T-cell (primary cell): ENCODE measurements at regions not wholly inside any gene's neighbourhood (a gene's known extent, or its start where the extent isn't known, plus 50 kb on each side); places are given as distances from the start of the nearest gene placed in this dataset.
"Not testable (repeated sequence)": the region's sequence is repeated elsewhere in the genome, so short reads cannot be mapped to it uniquely, and the experiment has no call there.

Experiments
- ATAC-seq, 4 experiments: fragments of 200-7000 bp in 3 of 4; fragments of 150-1000 bp in 1 of 4; cut with Tn5 transposase; replicated peaks in 1 of 4; 1 replicate in 3 of 4; 2 replicates in 1 of 4; pipeline ENCODE4 v1.10.0; 2021; ENCODE audit warnings: moderate library complexity in 3 of 4, mild to moderate bottlenecking in 2 of 4, moderate number of reproducible peaks in 1 of 4
- CTCF ChIA-PET, 2 donors: fragments of 300-600 bp; sonication (Branson Sonifier 250); formaldehyde crosslinking; loops; one replicate each; lab custom pipeline; 2022; ENCODE audit warnings: antibody characterized with exemption in 2 of 2; lab: Charles Lee
- POLR2A ChIA-PET, 2 donors: fragments of 300-600 bp; sonication (Branson Sonifier 250); formaldehyde crosslinking; loops; one replicate each; lab custom pipeline; 2022; ENCODE audit warnings: antibody characterized with exemption in 2 of 2; lab: Charles Lee
- DNase-seq, 35 experiments: peaks; one replicate each; pipeline versions ENCODE4 v3.0.0 to v3.0.0-alpha.2; 2013 to 2023
- H3K27ac ChIP-seq: one replicate; pipeline ENCODE4 v1.5.1; 2013; ENCODE audit warnings: low read length
- H3K27me3 ChIP-seq, 2 experiments: replicated peaks in 1 of 2; 1 replicate in 1 of 2; 2 replicates in 1 of 2; pipeline versions ENCODE4 v1.6.1 to v1.7.0; 2013; ENCODE audit warnings: low read length in 1 of 2, mixed read lengths in 1 of 2; ENCODE audit not compliant: control insufficient read depth in 2 of 2, insufficient read depth in 2 of 2; ENCODE audit errors: extremely low read depth in 1 of 2
- H3K36me3 ChIP-seq, 2 donors: 1 replicate in 1 of 2; 2 replicates in 1 of 2; pipeline versions ENCODE4 v1.6.1 to v1.7.0; 2013; ENCODE audit warnings: low read length in 1 of 2; ENCODE audit not compliant: control insufficient read depth in 2 of 2, insufficient read depth in 1 of 2; ENCODE audit errors: extremely low read depth in 1 of 2
- H3K4me1 ChIP-seq, 2 experiments: 1 replicate in 1 of 2; 2 replicates in 1 of 2; pipeline versions ENCODE4 v1.6.1 to v1.7.0; 2013; ENCODE audit warnings: low read length in 2 of 2, mixed read lengths in 1 of 2; ENCODE audit not compliant: insufficient read depth in 2 of 2, control insufficient read depth in 1 of 2; ENCODE audit errors: extremely low read depth in 1 of 2
- H3K4me3 ChIP-seq, 2 donors: 1 replicate in 1 of 2; 2 replicates in 1 of 2; pipeline versions ENCODE4 v1.5.1 to v1.7.0; 2013; ENCODE audit warnings: mild to moderate bottlenecking in 2 of 2, low read length in 1 of 2, moderate library complexity in 1 of 2; ENCODE audit not compliant: control insufficient read depth in 1 of 2; ENCODE audit errors: extremely low read depth in 1 of 2
- H3K9me3 ChIP-seq: 2 replicates; pipeline ENCODE4 v1.7.0; 2013
- H3K27ac Mint-ChIP-seq, 2 donors: one replicate each; pipeline ENCODE4 v1.8.0; 2020 to 2021; ENCODE audit warnings: mild to moderate bottlenecking in 2 of 2, mixed read lengths in 2 of 2
- H3K27me3 Mint-ChIP-seq, 2 donors: one replicate each; pipeline ENCODE4 v1.8.0; 2021 to 2022; ENCODE audit warnings: mixed read lengths in 2 of 2
- H3K36me3 Mint-ChIP-seq: one replicate; pipeline ENCODE4 v1.8.0; 2021; ENCODE audit warnings: mixed read lengths
- H3K4me1 Mint-ChIP-seq, 3 donors: one replicate each; pipeline ENCODE4 v1.8.0; 2020 to 2022; ENCODE audit warnings: mixed read lengths in 3 of 3, mild to moderate bottlenecking in 1 of 3
- H3K4me3 Mint-ChIP-seq, 3 donors: one replicate each; pipeline ENCODE4 v1.8.0; 2020 to 2022; ENCODE audit warnings: mild to moderate bottlenecking in 3 of 3, mixed read lengths in 3 of 3, moderate library complexity in 3 of 3
- H3K9me3 Mint-ChIP-seq, 3 donors: one replicate each; pipeline ENCODE4 v1.8.0; 2020 to 2022; ENCODE audit warnings: mixed read lengths in 3 of 3
- WGBS: methylation state at CpG from one replicate; pipeline ENCODE4 v1.1.5; 2013; ENCODE audit warnings: missing lambda C conversion rate; ENCODE audit not compliant: insufficient coverage; 5-methylcytosine and 5-hydroxymethylcytosine counted together

DNA sequence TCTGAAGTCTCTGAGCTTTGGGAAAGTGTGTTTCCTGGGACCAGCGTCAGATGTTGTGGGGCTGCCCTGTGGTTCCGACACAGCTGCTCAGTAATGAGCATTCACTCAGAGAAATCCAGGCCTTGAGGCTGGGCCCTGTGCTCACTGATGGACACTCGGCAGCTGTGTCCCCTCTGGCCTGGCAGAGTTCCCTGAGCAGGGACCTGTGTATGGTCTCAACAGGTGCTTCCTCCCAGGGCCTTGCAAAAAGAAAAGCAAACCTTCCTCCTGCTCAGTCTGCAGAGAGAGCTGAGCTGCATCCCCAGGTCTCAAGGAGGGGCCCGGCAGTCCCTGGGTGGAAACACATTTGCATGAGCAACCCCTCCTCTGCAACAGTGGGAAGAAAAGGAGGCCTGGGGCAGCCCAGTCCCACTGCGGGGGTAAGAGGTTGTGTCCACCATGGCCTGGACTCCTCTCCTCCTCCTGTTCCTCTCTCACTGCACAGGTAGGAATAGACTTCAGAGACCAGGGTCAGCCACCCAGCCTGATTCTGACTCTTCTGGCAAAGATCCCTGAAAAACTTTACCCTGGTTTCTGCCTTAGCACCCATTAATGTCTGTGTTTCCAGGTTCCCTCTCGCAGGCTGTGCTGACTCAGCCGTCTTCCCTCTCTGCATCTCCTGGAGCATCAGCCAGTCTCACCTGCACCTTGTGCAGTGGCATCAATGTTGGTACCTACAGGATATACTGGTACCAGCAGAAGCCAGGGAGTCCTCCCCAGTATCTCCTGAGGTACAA lies 131.2 kb downstream of the VPREB1 start:
- Mint-ChIP-seq H3K9me3 (no peaks in the 10 kb centered on the region), H3K27me3 (peaks cover 36 to 52% of the 10 kb centered on the region in 2 donors), H3K4me1 (peaks cover 0 to 10% (median 8%) of the 10 kb centered on the region in 3 donors), H3K27ac (no peak overlapping the region), H3K36me3 (no peaks in the 10 kb centered on the region), H3K4me3 (no peak overlapping the region)
- no peaks in the 10 kb centered on the region for H3K36me3 ChIP-seq
- H3K9me3 ChIP-seq: no peaks in the 10 kb centered on the region
- no peak overlapping the region for H3K4me3 ChIP-seq
- peaks cover 0 to 32% of the 10 kb centered on the region in 2 experiments for H3K27me3 ChIP-seq
- ATAC-seq (no peak), DNase-seq (no peak)
- WGBS: 41% methylated on average over 6 of the region's 7 CpGs
- ChIA-PET POLR2A (no interaction called here), CTCF (no interaction called here)
- no peak overlapping the region for H3K27ac ChIP-seq
- no peaks in the 10 kb centered on the region for H3K4me1 ChIP-seq

DNA sequence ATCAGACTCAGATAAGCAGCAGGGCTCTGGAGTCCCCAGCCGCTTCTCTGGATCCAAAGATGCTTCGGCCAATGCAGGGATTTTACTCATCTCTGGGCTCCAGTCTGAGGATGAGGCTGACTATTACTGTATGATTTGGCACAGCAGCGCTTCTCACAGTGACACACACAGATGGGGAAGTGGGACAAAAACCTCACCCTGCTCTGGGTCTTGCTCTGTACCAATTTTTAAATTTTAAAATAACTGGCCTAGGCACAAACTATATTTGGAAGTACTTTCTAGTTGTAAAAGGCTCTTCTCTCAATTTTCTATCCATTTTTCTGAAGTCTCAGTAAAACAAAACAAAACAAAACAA lies 131.7 kb downstream of the VPREB1 start:
- H3K9me3 Mint-ChIP-seq: no peaks in the 10 kb centered on the region
- DNase-seq: no peak
- H3K4me1 Mint-ChIP-seq: peaks cover 0 to 10% (median 8%) of the 10 kb centered on the region in 3 donors
- H3K4me3 Mint-ChIP-seq: no peak overlapping the region
- H3K27me3 Mint-ChIP-seq: peaks cover 36 to 50% of the 10 kb centered on the region in 2 donors
- no peaks in the 10 kb centered on the region for H3K36me3 Mint-ChIP-seq
- H3K27ac Mint-ChIP-seq: no peak overlapping the region
- Histone ChIP-seq H3K27ac (no peak overlapping the region), H3K4me3 (no peak overlapping the region), H3K36me3 (no peaks in the 10 kb centered on the region), H3K9me3 (no peaks in the 10 kb centered on the region), H3K27me3 (peaks cover 0 to 26% of the 10 kb centered on the region in 2 experiments), H3K4me1 (no peaks in the 10 kb centered on the region)
- CTCF ChIA-PET: no interaction called here
- POLR2A ChIA-PET: no interaction called here
- ATAC-seq: no peak
- no CpG with 5 or more reads among the region's 3 CpGs for WGBS

DNA sequence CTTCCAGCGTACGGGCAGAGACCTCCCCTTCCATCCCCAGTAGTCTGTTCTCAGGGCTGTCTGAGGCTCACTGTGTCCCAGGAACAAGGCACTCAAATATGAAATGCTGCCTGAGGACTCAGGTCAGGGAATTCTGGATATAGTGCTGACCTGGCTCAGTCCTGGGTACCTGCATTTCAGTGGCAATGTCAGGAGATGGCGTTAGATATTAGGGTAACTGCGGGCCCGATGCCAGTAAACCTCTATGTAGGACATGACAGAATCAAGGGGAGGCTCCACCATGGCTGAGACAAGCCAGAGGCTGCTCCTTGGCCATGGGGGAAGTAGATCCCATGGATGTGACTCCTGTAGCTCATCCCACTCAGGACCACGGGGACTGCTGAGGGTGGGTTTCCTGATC lies 131.7 kb downstream of the ZNF280B start:
- DNase-seq, H3K36me3 Mint-ChIP-seq, H3K36me3 ChIP-seq, H3K27ac ChIP-seq, CTCF ChIA-PET, H3K4me1 ChIP-seq, H3K27ac Mint-ChIP-seq, H3K9me3 ChIP-seq, ATAC-seq, POLR2A ChIA-PET, H3K9me3 Mint-ChIP-seq, H3K4me3 Mint-ChIP-seq, H3K4me3 ChIP-seq: not testable (repeated sequence)
- 94% methylated on average over 5 of the region's 6 CpGs for WGBS
- Mint-ChIP-seq H3K27me3 (peaks cover 36 to 47% of the 10 kb centered on the region in 2 donors), H3K4me1 (peaks cover 0 to 11% (median 8%) of the 10 kb centered on the region in 3 donors)
- H3K27me3 ChIP-seq: peaks cover 0 to 26% of the 10 kb centered on the region in 2 experiments

DNA sequence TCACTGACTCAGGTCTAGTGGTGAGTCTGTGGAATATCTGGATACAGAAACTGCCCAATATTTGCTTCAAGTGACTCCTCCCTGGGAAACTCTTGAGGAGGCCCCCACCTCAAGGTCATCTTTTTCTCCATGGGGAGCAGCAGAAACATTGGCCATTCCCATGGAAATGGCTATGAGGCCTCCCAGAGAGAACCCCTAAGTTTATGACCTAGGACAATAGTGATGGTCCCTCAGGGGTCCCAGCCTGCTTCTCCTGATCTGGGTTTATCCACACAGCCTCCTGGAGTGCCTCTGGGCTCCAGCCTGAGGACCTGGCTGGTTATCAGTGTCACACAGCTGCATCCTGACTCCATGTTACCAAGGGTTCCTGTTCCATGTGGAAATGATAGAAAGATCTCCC lies 131.2 kb downstream of the ZNF280B start:
- no peaks in the 10 kb centered on the region for H3K36me3 ChIP-seq
- no peak for ATAC-seq
- no peak overlapping the region for H3K4me3 Mint-ChIP-seq
- CTCF ChIA-PET: no interaction called here
- no peak for DNase-seq
- POLR2A ChIA-PET: no interaction called here
- no peaks in the 10 kb centered on the region for H3K9me3 ChIP-seq
- no peaks in the 10 kb centered on the region for H3K9me3 Mint-ChIP-seq
- no peak overlapping the region for H3K27ac Mint-ChIP-seq
- no peak overlapping the region for H3K4me3 ChIP-seq
- peaks cover 35 to 46% of the 10 kb centered on the region in 2 donors for H3K27me3 Mint-ChIP-seq
- H3K4me1 ChIP-seq: no peaks in the 10 kb centered on the region
- H3K27me3 ChIP-seq: peaks cover 0 to 26% of the 10 kb centered on the region in 2 experiments
- peaks cover 0 to 12% (median 8%) of the 10 kb centered on the region in 3 donors for H3K4me1 Mint-ChIP-seq
- no peak overlapping the region for H3K27ac ChIP-seq
- no peaks in the 10 kb centered on the region for H3K36me3 Mint-ChIP-seq

DNA sequence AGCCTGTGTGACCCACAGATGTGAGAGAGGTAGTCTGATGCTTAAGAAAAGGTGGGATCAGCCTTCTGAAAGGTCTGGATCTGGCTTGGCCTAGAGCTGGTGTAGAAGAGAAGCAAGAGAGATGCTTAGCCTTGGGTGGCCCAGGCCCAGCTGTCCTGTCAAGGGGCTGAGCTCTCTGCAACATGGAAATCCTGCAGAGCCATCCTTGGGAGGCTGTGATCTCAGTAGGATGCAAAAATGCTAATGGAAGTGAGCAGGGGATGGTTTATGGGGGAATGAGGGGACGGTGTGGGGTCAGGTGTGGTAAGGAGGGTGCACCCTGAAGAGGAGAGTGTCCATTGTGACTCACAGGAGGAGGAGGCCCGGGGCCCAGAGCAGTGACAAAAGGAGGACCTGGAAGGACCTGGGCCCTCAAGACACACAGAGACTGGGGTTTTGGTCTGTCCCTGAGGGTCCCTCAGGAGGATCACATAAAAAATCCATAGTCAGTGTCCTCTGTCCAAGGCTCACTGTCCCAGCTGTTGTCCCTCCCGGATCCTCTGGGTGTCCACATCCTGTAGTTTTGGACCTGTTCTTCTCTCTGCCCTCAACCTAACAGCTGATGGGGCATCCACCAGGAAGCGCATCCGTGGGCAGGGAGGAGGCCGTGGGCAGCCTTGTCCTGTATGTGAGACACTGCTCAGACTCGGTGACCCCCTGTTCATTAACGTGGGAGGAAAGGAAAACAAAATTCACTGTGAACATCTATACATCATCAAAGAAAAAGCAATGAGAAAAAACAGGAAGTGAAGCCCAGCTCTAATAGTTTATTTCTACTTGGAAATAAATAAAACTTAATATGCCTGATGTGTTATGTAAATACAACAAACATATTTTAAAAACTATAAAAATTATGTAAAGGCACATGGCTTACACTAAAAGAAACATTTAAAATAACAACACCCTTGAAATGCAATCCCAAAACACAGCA lies 129.8 kb downstream of the ZNF280B start:
- no peak for ATAC-seq
- Histone ChIP-seq H3K4me1 (no peaks in the 10 kb centered on the region), H3K36me3 (no peaks in the 10 kb centered on the region), H3K9me3 (no peaks in the 10 kb centered on the region), H3K27ac (no peak overlapping the region), H3K4me3 (no peak overlapping the region), H3K27me3 (peaks cover 0 to 26% of the 10 kb centered on the region in 2 experiments)
- no peak for DNase-seq
- Mint-ChIP-seq H3K9me3 (no peaks in the 10 kb centered on the region), H3K27ac (no peak overlapping the region), H3K4me1 (peaks cover 0 to 12% (median 8%) of the 10 kb centered on the region in 3 donors), H3K4me3 (no peak overlapping the region), H3K27me3 (peaks cover 36 to 46% of the 10 kb centered on the region in 2 donors), H3K36me3 (no peaks in the 10 kb centered on the region)
- WGBS: 59% methylated on average over 2 of the region's 8 CpGs
- POLR2A ChIA-PET: no interaction called here
- CTCF ChIA-PET: no interaction called here

DNA sequence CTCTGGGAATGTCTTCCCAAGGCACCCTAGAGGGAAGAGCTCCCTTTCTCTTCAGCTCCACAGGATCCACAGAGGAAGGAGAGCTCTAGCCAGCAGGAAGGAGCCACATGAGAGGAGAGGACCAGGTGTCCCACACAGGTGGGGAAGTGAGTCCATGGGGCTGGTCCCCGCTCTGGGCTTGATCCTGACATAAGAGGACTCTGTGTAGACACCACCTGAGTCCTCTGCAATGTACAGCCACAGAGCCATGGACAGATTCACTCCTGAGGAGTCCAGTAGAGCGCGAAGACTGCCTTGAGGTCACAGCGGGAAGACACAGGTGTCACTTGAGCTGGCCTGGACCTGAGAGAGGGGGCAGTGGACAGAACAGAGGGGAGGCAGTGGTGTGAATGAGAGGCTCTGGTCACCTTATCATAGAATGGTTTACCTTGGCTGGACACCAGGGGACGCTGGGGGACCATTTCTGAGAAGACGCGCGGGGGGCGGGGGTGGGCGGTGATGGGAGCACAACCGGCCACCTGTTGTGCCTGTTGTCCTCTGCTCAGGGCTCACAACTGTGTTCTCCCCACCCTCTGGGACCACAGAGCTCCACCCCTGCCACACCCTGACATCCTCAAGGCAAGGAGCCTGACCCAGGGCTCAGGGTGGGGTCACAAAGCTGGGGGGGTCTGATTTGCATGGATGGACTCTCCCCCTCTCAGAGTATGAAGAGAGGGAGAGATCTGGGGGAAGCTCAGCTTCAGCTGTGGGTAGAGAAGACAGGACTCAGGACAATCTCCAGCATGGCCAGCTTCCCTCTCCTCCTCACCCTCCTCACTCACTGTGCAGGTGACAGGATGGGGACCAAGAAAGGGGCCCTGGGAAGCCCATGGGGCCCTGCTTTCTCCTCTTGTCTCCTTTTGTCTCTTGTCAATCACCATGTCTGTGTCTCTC lies 128.2 kb downstream of the ZNF280B start:
- ChIA-PET CTCF (no interaction called here), POLR2A (no interaction called here)
- no peaks in the 10 kb centered on the region for H3K9me3 ChIP-seq
- H3K4me1 ChIP-seq: no peaks in the 10 kb centered on the region
- no peak overlapping the region for H3K4me3 ChIP-seq
- peaks cover 0 to 12% (median 8%) of the 10 kb centered on the region in 3 donors for H3K4me1 Mint-ChIP-seq
- DNase-seq (no peak), ATAC-seq (peak in 1 of 4 experiments; percentile 27)
- H3K36me3 Mint-ChIP-seq: no peaks in the 10 kb centered on the region
- H3K27me3 ChIP-seq: peaks cover 0 to 26% of the 10 kb centered on the region in 2 experiments
- H3K27ac Mint-ChIP-seq: no peak overlapping the region
- H3K9me3 Mint-ChIP-seq: no peaks in the 10 kb centered on the region
- H3K4me3 Mint-ChIP-seq: no peak overlapping the region
- 45% methylated on average over 11 of the region's 11 CpGs for WGBS
- peaks cover 38 to 42% of the 10 kb centered on the region in 2 donors for H3K27me3 Mint-ChIP-seq
- H3K36me3 ChIP-seq: no peaks in the 10 kb centered on the region
- no peak overlapping the region for H3K27ac ChIP-seq
